ENCODE measurements at regions not wholly inside any gene's neighbourhood (a gene's known extent, or its start where the extent isn't known, plus 50 kb on each side); places are given as distances from the start of the nearest gene placed in this dataset.
"Not testable (repeated sequence)": the region's sequence is repeated elsewhere in the genome, so short reads cannot be mapped to it uniquely, and the experiment has no call there.

- CTCF ChIA-PET, result interaction anchor here (0.6 kb wide), 1 partner anchor 118 kb away, joined by 3 read pairs; no protein-coding TSS in a partner anchor
- no peak for DNase-seq (ENCODE audit: extremely low spot score)
- no peak for TF ChIP-seq ZNF384 (IDR thresholded peaks at IDR 0.05)
- TF ChIP-seq ELF4 (IDR thresholded peaks at IDR 0.05), result no peak
- no peak for TF ChIP-seq FOXM1 (IDR thresholded peaks at IDR 0.05; ENCODE audit: borderline replicate concordance)
- TF ChIP-seq ARNT (IDR thresholded peaks at IDR 0.05), result no peak
- no peak for TF ChIP-seq FOXK2 (IDR thresholded peaks at IDR 0.05)
- TF ChIP-seq TARDBP (IDR thresholded peaks at IDR 0.05), result no peak
- TF ChIP-seq LEF1 (IDR thresholded peaks at IDR 0.05; ENCODE audit: borderline replicate concordance), result no peak
- TF ChIP-seq BHLHE40 (IDR thresholded peaks at IDR 0.05; ENCODE audit: borderline replicate concordance), result no peak
- no peak for TF ChIP-seq SUZ12 (IDR thresholded peaks at IDR 0.05)
- TF ChIP-seq NFRKB (IDR thresholded peaks at IDR 0.05), result no peak
- no peak for TF ChIP-seq HDGF (IDR thresholded peaks at IDR 0.05; ENCODE audit: borderline replicate concordance)
- no peak for TF ChIP-seq PKNOX1 (IDR thresholded peaks at IDR 0.05)
- no peak for TF ChIP-seq SP1 (IDR thresholded peaks at IDR 0.05)
- TF ChIP-seq CTBP1 (IDR thresholded peaks at IDR 0.05; ENCODE audit: borderline replicate concordance), result no peak
- no peak for TF ChIP-seq FOXA1 (IDR thresholded peaks at IDR 0.05)
- no peak for TF ChIP-seq L3MBTL2 (conservative IDR thresholded peaks at IDR 0.05)
- POLR2A ChIA-PET, result no interaction called here
Observed at GRCh38 chr12:111240374-111240773, 128.5 kb downstream of the PHETA1 start.

- POLR2A ChIA-PET, result no interaction called here
- CTCF ChIA-PET, result no interaction called here
- no peak for TF ChIP-seq FOXA1 (IDR thresholded peaks at IDR 0.05)
- no peak for TF ChIP-seq LEF1 (IDR thresholded peaks at IDR 0.05; ENCODE audit: borderline replicate concordance)
- TF ChIP-seq ARNT (IDR thresholded peaks at IDR 0.05), result no peak
- TF ChIP-seq HDGF (IDR thresholded peaks at IDR 0.05; ENCODE audit: borderline replicate concordance), result no peak
- no peak for TF ChIP-seq FOXK2 (IDR thresholded peaks at IDR 0.05)
- TF ChIP-seq ZNF384 (IDR thresholded peaks at IDR 0.05), result no peak
- no peak for TF ChIP-seq L3MBTL2 (conservative IDR thresholded peaks at IDR 0.05)
- no peak for TF ChIP-seq TARDBP (IDR thresholded peaks at IDR 0.05)
- no peak for TF ChIP-seq SP1 (IDR thresholded peaks at IDR 0.05)
- TF ChIP-seq ELF4 (IDR thresholded peaks at IDR 0.05), result no peak
- no peak for TF ChIP-seq FOXM1 (IDR thresholded peaks at IDR 0.05; ENCODE audit: borderline replicate concordance)
- DNase-seq (ENCODE audit: extremely low spot score), result no peak
Observed at GRCh38 chr12:111239235-111239634, 129.7 kb downstream of the PHETA1 start.

- TF ChIP-seq LEF1 (IDR thresholded peaks at IDR 0.05; ENCODE audit: borderline replicate concordance), result no peak
- TF ChIP-seq TARDBP (IDR thresholded peaks at IDR 0.05), result no peak
- TF ChIP-seq CTBP1 (IDR thresholded peaks at IDR 0.05; ENCODE audit: borderline replicate concordance), result no peak
- no peak for TF ChIP-seq FOXK2 (IDR thresholded peaks at IDR 0.05)
- no peak for TF ChIP-seq L3MBTL2 (conservative IDR thresholded peaks at IDR 0.05)
- TF ChIP-seq ELF4 (IDR thresholded peaks at IDR 0.05), result no peak
- no peak for TF ChIP-seq ZNF384 (IDR thresholded peaks at IDR 0.05)
- TF ChIP-seq PKNOX1 (IDR thresholded peaks at IDR 0.05), result no peak
- TF ChIP-seq SUZ12 (IDR thresholded peaks at IDR 0.05), result no peak
- TF ChIP-seq FOXA1 (IDR thresholded peaks at IDR 0.05), result no peak
- TF ChIP-seq BHLHE40 (IDR thresholded peaks at IDR 0.05; ENCODE audit: borderline replicate concordance), result no peak
- TF ChIP-seq NFRKB (IDR thresholded peaks at IDR 0.05), result no peak
- no peak for TF ChIP-seq ARNT (IDR thresholded peaks at IDR 0.05)
- no peak for TF ChIP-seq FOXM1 (IDR thresholded peaks at IDR 0.05; ENCODE audit: borderline replicate concordance)
- no peak for DNase-seq (ENCODE audit: extremely low spot score)
- CTCF ChIA-PET, result no interaction called here
- POLR2A ChIA-PET, result no interaction called here
Observed at GRCh38 chr12:111238075-111238734, 130.7 kb downstream of the PHETA1 start.

GRCh38 chr12:111234491-111234890, 134.4 kb downstream of the PHETA1 start:
- CTCF ChIA-PET, result interaction anchor here (0.6 kb wide), 1 partner anchor 98 kb away, joined by 4 read pairs; no protein-coding TSS in a partner anchor
- POLR2A ChIA-PET; DNase-seq (ENCODE audit: extremely low spot score): not testable (repeated sequence)

- TF ChIP-seq ARNT (IDR thresholded peaks at IDR 0.05) (no peak), ZNF384 (IDR thresholded peaks at IDR 0.05) (no peak), LEF1 (IDR thresholded peaks at IDR 0.05; ENCODE audit: borderline replicate concordance) (no peak), FOXM1 (IDR thresholded peaks at IDR 0.05; ENCODE audit: borderline replicate concordance) (no peak), BHLHE40 (IDR thresholded peaks at IDR 0.05; ENCODE audit: borderline replicate concordance) (no peak), SUZ12 (IDR thresholded peaks at IDR 0.05) (no peak), L3MBTL2 (conservative IDR thresholded peaks at IDR 0.05) (no peak), HDGF (IDR thresholded peaks at IDR 0.05; ENCODE audit: borderline replicate concordance) (no peak), PKNOX1 (IDR thresholded peaks at IDR 0.05) (no peak)
- ChIA-PET POLR2A (no interaction called here), CTCF (no interaction called here)
- DNase-seq (ENCODE audit: extremely low spot score), result no peak
Observed at GRCh38 chr12:111233786-111234185, 135.1 kb downstream of the PHETA1 start.

DNA sequence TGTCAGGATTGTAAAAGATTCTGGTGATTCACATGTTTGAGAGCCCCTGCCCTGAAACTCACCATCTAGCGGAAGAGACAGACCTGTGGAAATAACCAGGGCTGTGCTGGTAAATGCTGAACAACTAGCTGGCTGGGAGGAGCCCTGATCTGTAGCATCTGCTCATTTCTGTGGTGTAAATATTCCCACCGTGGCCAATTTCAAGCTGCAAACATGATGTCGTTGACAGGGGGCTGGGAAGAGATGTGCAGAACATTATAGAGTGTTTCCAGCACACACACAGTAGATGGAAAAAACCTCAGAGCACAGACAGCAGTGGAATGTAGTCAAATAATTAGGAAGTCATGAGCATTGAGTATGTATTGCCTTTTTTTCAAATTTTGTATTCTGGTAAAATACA, 138.2 kb downstream of the PHETA1 start:
- no peak for DNase-seq (ENCODE audit: extremely low spot score)
- CTCF ChIA-PET, result no interaction called here
- TF ChIP-seq HDGF (IDR thresholded peaks at IDR 0.05; ENCODE audit: borderline replicate concordance) (no peak), FOXM1 (IDR thresholded peaks at IDR 0.05; ENCODE audit: borderline replicate concordance) (no peak), ELF4 (IDR thresholded peaks at IDR 0.05) (no peak), SP1 (IDR thresholded peaks at IDR 0.05) (no peak), L3MBTL2 (conservative IDR thresholded peaks at IDR 0.05) (no peak), SUZ12 (IDR thresholded peaks at IDR 0.05) (no peak), TARDBP (IDR thresholded peaks at IDR 0.05) (no peak), FOXK2 (IDR thresholded peaks at IDR 0.05) (no peak), CTBP1 (IDR thresholded peaks at IDR 0.05; ENCODE audit: borderline replicate concordance) (no peak), BHLHE40 (IDR thresholded peaks at IDR 0.05; ENCODE audit: borderline replicate concordance) (no peak), PKNOX1 (IDR thresholded peaks at IDR 0.05) (no peak), LEF1 (IDR thresholded peaks at IDR 0.05; ENCODE audit: borderline replicate concordance) (no peak), NFRKB (IDR thresholded peaks at IDR 0.05) (no peak), FOXA1 (IDR thresholded peaks at IDR 0.05) (no peak)
- POLR2A ChIA-PET, result no interaction called here
